ENCODE measurements at regions not wholly inside any gene's neighbourhood (a gene's known extent, or its start where the extent isn't known, plus 50 kb on each side); places are given as distances from the start of the nearest gene placed in this dataset.

- no peaks in the 10 kb centered on the region for H3K4me1 ChIP-seq
- no peak overlapping the region for H3K27ac ChIP-seq
- H3K4me3 ChIP-seq: no peak overlapping the region
- intact Hi-C loops (cut with DNase I): no loop called here
- H3K36me3 ChIP-seq: no peaks in the 10 kb centered on the region
- H3K27me3 ChIP-seq: no peaks in the 10 kb centered on the region
- TF ChIP-seq POLR2A (IDR thresholded peaks at IDR 0.05): no peak
- peaks cover 72% of the 10 kb centered on the region for H3K9me3 ChIP-seq
- DNase-seq (ENCODE audit: extremely low spot score in 2 of 2): no peak
These were observed 124.4 kb downstream of the ZNF33B start for GRCh38 chr10:42513921-42514320.

- no peaks in the 10 kb centered on the region for H3K36me3 ChIP-seq
- no peak overlapping the region for H3K4me3 ChIP-seq
- DNase-seq (ENCODE audit: extremely low spot score in 2 of 2): no peak
- H3K4me1 ChIP-seq: no peaks in the 10 kb centered on the region
- no peak for TF ChIP-seq CTCF (IDR thresholded peaks at IDR 0.05)
- no peak for TF ChIP-seq POLR2AphosphoS5 (IDR thresholded peaks at IDR 0.05; ENCODE audit: insufficient read depth in 1 of 2, low read depth in 1 of 2)
- TF ChIP-seq POLR2A (IDR thresholded peaks at IDR 0.05): no peak
- no peak overlapping the region for H3K27ac ChIP-seq
- H3K27me3 ChIP-seq: no peaks in the 10 kb centered on the region
- intact Hi-C loops (cut with DNase I): no loop called here
- no peaks in the 10 kb centered on the region for H3K9me3 ChIP-seq
These were observed 146.6 kb downstream of the ZNF33B start for GRCh38 chr10:42491801-42492200.

- Histone ChIP-seq H3K4me1 (no peaks in the 10 kb centered on the region), H3K36me3 (no peaks in the 10 kb centered on the region), H3K27me3 (no peaks in the 10 kb centered on the region), H3K27ac (no peak overlapping the region), H3K4me3 (no peak overlapping the region), H3K9me3 (no peaks in the 10 kb centered on the region)
- no peak for TF ChIP-seq CTCF (IDR thresholded peaks at IDR 0.05)
- no peak for TF ChIP-seq POLR2AphosphoS5 (IDR thresholded peaks at IDR 0.05; ENCODE audit: insufficient read depth in 1 of 2, low read depth in 1 of 2)
- TF ChIP-seq POLR2A (IDR thresholded peaks at IDR 0.05): no peak
- DNase-seq (ENCODE audit: extremely low spot score in 2 of 2): no peak
- intact Hi-C loops (cut with DNase I): no loop called here
These were observed 147.3 kb downstream of the ZNF33B start for GRCh38 chr10:42491001-42491592.

- no peaks in the 10 kb centered on the region for H3K36me3 ChIP-seq
- no peak for DNase-seq (ENCODE audit: extremely low spot score in 2 of 2)
- H3K9me3 ChIP-seq: no peaks in the 10 kb centered on the region
- H3K4me1 ChIP-seq: no peaks in the 10 kb centered on the region
- no peak for TF ChIP-seq CTCF (IDR thresholded peaks at IDR 0.05)
- TF ChIP-seq POLR2AphosphoS5 (IDR thresholded peaks at IDR 0.05; ENCODE audit: insufficient read depth in 1 of 2, low read depth in 1 of 2): no peak
- no peak for TF ChIP-seq POLR2A (IDR thresholded peaks at IDR 0.05)
- intact Hi-C loops (cut with DNase I): no loop called here
- H3K27ac ChIP-seq: no peak overlapping the region
- H3K27me3 ChIP-seq: no peaks in the 10 kb centered on the region
- no peak overlapping the region for H3K4me3 ChIP-seq
These were observed 148.0 kb downstream of the ZNF33B start for GRCh38 chr10:42490368-42490767.

GRCh38 chr10:42488416-42488815, 150.0 kb downstream of the ZNF33B start:
- H3K36me3 ChIP-seq: no peaks in the 10 kb centered on the region
- no peak overlapping the region for H3K4me3 ChIP-seq
- no peaks in the 10 kb centered on the region for H3K9me3 ChIP-seq
- intact Hi-C loops (cut with DNase I): no loop called here
- H3K27ac ChIP-seq: no peak overlapping the region
- H3K27me3 ChIP-seq: no peaks in the 10 kb centered on the region
- no peaks in the 10 kb centered on the region for H3K4me1 ChIP-seq
- TF ChIP-seq CTCF (IDR thresholded peaks at IDR 0.05): no peak
- TF ChIP-seq POLR2AphosphoS5 (IDR thresholded peaks at IDR 0.05; ENCODE audit: insufficient read depth in 1 of 2, low read depth in 1 of 2): no peak
- no peak for TF ChIP-seq POLR2A (IDR thresholded peaks at IDR 0.05)
- DNase-seq (ENCODE audit: extremely low spot score in 2 of 2): no peak

All from vagina (tissue), 2 donors.